GM04504 (cell line): ENCODE measurements at regions not wholly inside any gene's neighbourhood (a gene's known extent, or its start where the extent isn't known, plus 50 kb on each side); places are given as distances from the start of the nearest gene placed in this dataset.
"Not testable (repeated sequence)": the region's sequence is repeated elsewhere in the genome, so short reads cannot be mapped to it uniquely, and the experiment has no call there.

ENCODE experiments used
- DNase-seq: peaks from one replicate; pipeline ENCODE4 v3.0.0-alpha.2; 2012; ENCODE audit warnings: low read depth

DNA sequence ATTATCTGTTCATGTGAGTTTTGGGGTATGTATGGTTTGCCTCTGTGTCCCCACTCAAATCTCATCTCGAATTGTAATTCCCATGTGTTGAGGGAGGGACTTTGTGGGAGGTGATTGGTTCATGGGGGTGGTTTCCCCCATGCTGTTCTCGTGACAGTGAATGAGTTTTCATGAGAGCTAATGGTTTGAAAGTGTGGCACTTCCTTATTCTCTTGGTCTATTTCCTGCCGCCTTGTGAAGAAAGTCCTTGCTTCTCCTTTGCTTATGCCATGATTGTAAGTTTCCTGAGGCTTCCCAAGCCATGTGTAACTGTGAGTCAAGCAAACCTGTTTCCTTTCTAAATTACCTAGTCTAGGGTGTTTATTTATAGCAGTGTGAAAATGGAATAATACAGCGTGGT lies 128.1 kb upstream of the HS3ST4 start:
- no peak for DNase-seq

- not testable (repeated sequence) for DNase-seq
Observed at GRCh38 chr16:25561723-25562122, 130.0 kb upstream of the HS3ST4 start.

DNA sequence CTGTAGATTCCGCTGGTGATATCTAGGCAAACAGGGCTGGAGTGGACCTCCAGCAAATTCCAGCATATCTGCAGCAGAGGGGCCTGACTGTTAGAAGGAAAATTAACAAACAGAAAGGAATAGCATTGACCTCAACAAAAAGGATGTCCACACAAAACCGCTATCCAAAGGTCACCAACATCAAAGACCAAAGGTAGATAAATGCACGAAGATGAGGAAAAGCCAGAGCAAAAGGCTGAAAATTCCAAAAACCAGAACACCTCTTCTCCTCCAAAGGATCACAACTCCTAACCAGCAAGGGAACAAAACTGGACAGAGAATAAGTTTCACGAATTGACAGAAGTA lies 134.8 kb upstream of the HS3ST4 start:
- not testable (repeated sequence) for DNase-seq

GRCh38 chr16:25556289-25556967 lies 135.3 kb upstream of the HS3ST4 start:
- not testable (repeated sequence) for DNase-seq

- DNase-seq: peak; percentile 1
Observed at GRCh38 chr16:25553711-25554436, 137.9 kb upstream of the HS3ST4 start.

DNA sequence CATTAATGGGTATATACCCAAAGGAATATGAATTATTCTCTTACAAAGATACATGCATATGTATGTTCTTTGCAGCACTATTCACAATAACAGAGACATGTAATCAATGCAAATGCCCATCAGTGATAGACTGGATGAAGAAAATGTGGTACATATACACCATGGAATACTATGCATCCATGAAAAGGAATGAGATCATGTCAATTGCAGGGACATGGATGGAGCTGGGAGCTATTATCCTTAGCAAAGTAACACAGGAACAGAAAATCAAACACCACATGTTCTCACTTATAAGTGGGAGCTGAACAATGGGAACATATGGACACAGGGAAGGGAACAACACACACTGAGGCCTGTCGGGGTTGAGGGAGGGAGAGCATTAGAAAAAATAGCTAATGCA lies 141.1 kb upstream of the HS3ST4 start:
- DNase-seq: no peak

- no peak for DNase-seq
Observed at GRCh38 chr16:25546791-25547190, 145.0 kb upstream of the HS3ST4 start.

DNA sequence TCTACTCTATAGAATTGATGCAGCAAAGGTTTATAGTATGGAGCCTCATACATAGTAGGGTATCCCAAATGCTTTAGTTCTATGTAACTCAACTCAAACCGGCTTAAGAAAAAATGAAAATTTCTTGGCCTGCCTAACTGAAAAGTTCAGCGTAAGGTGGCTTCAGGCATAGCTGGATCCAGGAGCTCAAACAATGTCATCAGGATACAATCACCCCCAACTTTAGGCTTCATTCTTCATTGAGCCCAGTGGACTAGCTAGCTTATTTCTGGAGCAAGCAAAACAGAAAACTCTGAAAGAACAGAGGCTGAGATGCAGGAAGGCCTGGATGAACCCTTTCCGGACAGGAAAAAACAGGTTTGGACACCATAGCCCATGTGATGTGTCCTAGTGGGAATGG lies 147.5 kb upstream of the HS3ST4 start:
- DNase-seq: no peak

GRCh38 chr16:25542306-25542705 lies 149.5 kb upstream of the HS3ST4 start:
- DNase-seq: no peak

GRCh38 chr16:25539767-25540166 lies 152.0 kb upstream of the HS3ST4 start:
- not testable (repeated sequence) for DNase-seq

GRCh38 chr16:25523183-25523582 lies 168.6 kb upstream of the HS3ST4 start:
- no peak for DNase-seq

GRCh38 chr16:25512041-25512440 lies 179.7 kb upstream of the HS3ST4 start:
- DNase-seq: no peak

DNA sequence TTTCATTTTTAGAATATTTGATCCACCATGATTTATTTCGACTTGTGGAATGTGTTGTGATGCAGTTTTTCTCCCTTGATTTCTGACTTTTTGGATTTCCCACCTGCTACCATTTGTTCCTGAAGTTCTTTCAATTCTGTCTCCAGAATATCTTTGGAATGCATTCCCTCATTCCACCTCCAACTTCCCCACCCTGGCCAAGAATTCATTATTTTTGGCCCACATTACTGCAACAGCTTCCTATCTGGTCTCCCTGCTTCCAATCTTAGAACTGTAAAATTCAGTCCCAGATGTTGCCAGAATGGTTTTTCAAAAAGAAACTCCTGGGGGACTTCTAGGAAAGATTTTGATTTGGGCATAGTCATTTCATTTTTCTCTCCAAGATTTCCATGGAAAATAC lies 182.3 kb upstream of the HS3ST4 start:
- no peak for DNase-seq

- DNase-seq: no peak
Observed at GRCh38 chr16:25501530-25502255, 190.1 kb upstream of the HS3ST4 start.

GRCh38 chr16:25494292-25494691 lies 197.5 kb upstream of the HS3ST4 start:
- DNase-seq: no peak

GRCh38 chr16:25493136-25493811 lies 198.5 kb upstream of the HS3ST4 start:
- DNase-seq: no peak

GRCh38 chr16:25488435-25488834 lies 203.3 kb upstream of the HS3ST4 start:
- DNase-seq: no peak

DNA sequence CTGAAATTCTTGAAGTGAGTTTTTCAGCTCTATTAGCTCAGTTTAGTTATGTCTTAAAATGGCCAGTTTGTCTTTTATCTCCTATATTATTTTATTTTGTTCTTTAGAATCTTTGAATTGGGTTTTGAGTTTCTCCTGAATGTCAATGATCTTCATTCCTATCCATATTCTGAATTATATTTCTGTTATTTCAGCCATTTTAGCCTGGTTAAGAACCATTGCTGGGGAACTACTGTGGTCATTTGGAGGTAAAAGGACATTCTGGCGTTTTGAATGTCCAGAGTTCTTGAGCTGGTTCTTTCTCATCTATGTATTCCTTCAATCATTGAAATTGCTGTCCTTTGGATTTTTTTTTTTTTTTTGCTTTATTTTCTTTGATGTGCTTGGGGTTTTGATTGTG lies 203.9 kb upstream of the HS3ST4 start:
- DNase-seq: no peak

GRCh38 chr16:25481636-25482035 lies 210.1 kb upstream of the HS3ST4 start:
- no peak for DNase-seq

DNA sequence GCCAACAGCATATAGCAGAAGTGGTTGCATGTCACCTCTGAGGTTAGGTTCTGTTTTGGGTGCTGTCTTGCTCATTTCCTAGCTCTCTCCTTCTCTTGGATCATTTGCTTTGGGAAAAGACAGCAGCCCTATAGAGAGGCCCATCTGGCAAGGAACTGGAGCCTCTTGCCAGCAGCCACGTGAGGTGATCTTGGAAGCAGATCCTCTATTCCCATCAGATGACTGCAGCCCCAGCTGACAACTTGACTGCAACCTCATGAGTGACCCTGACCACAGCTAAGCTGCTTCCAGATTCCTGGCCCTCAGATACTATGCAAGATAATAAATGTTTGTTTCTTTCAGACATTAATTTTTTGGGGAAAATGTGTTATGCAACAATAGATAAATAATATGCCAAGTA lies 213.3 kb upstream of the HS3ST4 start:
- DNase-seq: no peak

DNA sequence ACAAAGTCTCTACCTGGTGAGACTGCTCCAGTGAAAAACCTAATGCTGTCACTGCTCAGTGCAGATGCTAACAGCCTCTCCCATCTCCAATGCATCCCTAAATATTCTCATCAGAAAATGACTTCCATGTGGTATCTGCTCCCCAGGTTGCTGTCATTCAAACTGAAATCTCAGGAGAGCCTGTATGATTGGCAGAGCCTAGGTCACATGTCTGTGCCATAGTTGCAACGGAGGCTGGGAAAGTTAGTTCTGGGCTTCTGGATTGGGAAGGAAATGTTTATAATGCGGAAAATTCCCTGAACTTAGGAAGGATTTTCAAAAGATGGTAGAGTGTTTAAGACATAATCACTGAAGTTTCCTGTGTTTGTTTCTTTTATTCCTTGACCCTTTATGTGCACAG lies 206.4 kb upstream of the ZKSCAN2 start:
- no peak for DNase-seq

GRCh38 chr16:25449802-25450201 lies 192.2 kb upstream of the ZKSCAN2 start:
- no peak for DNase-seq

- no peak for DNase-seq
Observed at GRCh38 chr16:25443994-25444393, 186.3 kb upstream of the ZKSCAN2 start.
